ENCODE measurements at regions not wholly inside any gene's neighbourhood (a gene's known extent, or its start where the extent isn't known, plus 50 kb on each side); places are given as distances from the start of the nearest gene placed in this dataset.

DNA sequence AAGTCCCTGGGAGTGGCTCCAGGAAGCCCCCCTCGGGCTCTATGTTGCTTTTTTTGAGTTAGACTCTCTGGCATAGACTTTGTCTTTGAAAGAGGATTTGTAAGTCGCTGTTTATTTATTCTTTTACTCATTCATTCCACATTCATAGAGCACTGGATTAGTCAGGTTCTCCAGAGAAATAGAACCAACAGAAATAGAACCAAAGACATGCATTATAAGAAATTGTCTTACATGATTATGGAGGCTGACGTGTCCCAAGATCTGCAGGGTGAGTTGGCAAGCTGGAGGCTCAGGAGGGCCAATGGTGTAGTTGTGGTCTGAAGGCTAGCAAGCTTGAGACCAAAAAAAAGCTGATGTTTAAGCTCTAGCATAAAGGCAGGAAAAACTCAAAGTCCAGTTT lies 98.3 kb upstream of the CHD6 start:
- no peak for TF ChIP-seq ZBTB33 (IDR thresholded peaks at IDR 0.05)
- no peak for TF ChIP-seq EP300 (IDR thresholded peaks at IDR 0.05; ENCODE audit: borderline replicate concordance in 1 of 2, control insufficient read depth in 1 of 2, low read depth in 2 of 2, low read length in 2 of 2)
- no peak for TF ChIP-seq ETV6 (conservative IDR thresholded peaks at IDR 0.05 in 1 of 2, IDR thresholded peaks at IDR 0.05 in 1 of 2; ENCODE audit: borderline replicate concordance in 1 of 2, low read depth in 1 of 2)
